GM18502 (cell line): ENCODE measurements at regions not wholly inside any gene's neighbourhood (a gene's known extent, or its start where the extent isn't known, plus 50 kb on each side); places are given as distances from the start of the nearest gene placed in this dataset.
"Not testable (repeated sequence)": the region's sequence is repeated elsewhere in the genome, so short reads cannot be mapped to it uniquely, and the experiment has no call there.

Experiments
- ATAC-seq: cut with Tn5 transposase; IDR thresholded peaks from one replicate; pipeline ENCODE4 v1.9.1; 2021; ENCODE audit warnings: mild to moderate bottlenecking; ENCODE audit not compliant: unreplicated experiment, poor library complexity

- ATAC-seq = no peak
Measured at GRCh38 chr12:90622431-90622830, 332.5 kb downstream of the CCER1 start.

- ATAC-seq = no peak
Measured at GRCh38 chr12:90621927-90622326, 333.0 kb downstream of the CCER1 start.

- no peak for ATAC-seq
Measured at GRCh38 chr12:90619943-90620342, 335.0 kb downstream of the CCER1 start.

GRCh38 chr12:90618586-90618985 lies 336.4 kb downstream of the CCER1 start:
- ATAC-seq = no peak

- ATAC-seq = no peak
Measured at GRCh38 chr12:90611891-90612290, 343.1 kb downstream of the CCER1 start.

- ATAC-seq = no peak
Measured at GRCh38 chr12:90611048-90611447, 343.9 kb downstream of the CCER1 start.

- ATAC-seq = no peak
Measured at GRCh38 chr12:90593596-90594295, 361.2 kb downstream of the CCER1 start.

GRCh38 chr12:90589956-90590355 lies 365.0 kb downstream of the CCER1 start:
- ATAC-seq = no peak

- ATAC-seq = no peak
Measured at GRCh38 chr12:90585640-90586304, 369.2 kb downstream of the CCER1 start.

GRCh38 chr12:90576707-90577106 lies 378.3 kb downstream of the CCER1 start:
- ATAC-seq = no peak

GRCh38 chr12:90575995-90576394 lies 379.0 kb downstream of the CCER1 start:
- no peak for ATAC-seq

GRCh38 chr12:90574676-90575075 lies 380.3 kb downstream of the CCER1 start:
- ATAC-seq = no peak

- no peak for ATAC-seq
Measured at GRCh38 chr12:90572778-90573177, 382.2 kb downstream of the CCER1 start.

GRCh38 chr12:90569685-90570084 lies 385.3 kb downstream of the CCER1 start:
- no peak for ATAC-seq

GRCh38 chr12:90562671-90563070 lies 392.3 kb downstream of the CCER1 start:
- ATAC-seq = no peak

- no peak for ATAC-seq
Measured at GRCh38 chr12:90548595-90548994, 406.4 kb downstream of the CCER1 start.

GRCh38 chr12:90546511-90546910 lies 408.5 kb downstream of the CCER1 start:
- ATAC-seq = no peak

GRCh38 chr12:90543841-90544240 lies 411.1 kb downstream of the CCER1 start:
- no peak for ATAC-seq

- no peak for ATAC-seq
Measured at GRCh38 chr12:90543374-90543773, 411.6 kb downstream of the CCER1 start.

GRCh38 chr12:90542852-90543251 lies 412.1 kb downstream of the CCER1 start:
- not testable (repeated sequence) for ATAC-seq

- ATAC-seq = not testable (repeated sequence)
Measured at GRCh38 chr12:90533828-90534227, 421.1 kb downstream of the CCER1 start.
